ENCODE measurements at regions not wholly inside any gene's neighbourhood (a gene's known extent, or its start where the extent isn't known, plus 50 kb on each side); places are given as distances from the start of the nearest gene placed in this dataset.
A peak's percentile ranks its signal among the peaks of the same experiment; 100 is the strongest.

DNA sequence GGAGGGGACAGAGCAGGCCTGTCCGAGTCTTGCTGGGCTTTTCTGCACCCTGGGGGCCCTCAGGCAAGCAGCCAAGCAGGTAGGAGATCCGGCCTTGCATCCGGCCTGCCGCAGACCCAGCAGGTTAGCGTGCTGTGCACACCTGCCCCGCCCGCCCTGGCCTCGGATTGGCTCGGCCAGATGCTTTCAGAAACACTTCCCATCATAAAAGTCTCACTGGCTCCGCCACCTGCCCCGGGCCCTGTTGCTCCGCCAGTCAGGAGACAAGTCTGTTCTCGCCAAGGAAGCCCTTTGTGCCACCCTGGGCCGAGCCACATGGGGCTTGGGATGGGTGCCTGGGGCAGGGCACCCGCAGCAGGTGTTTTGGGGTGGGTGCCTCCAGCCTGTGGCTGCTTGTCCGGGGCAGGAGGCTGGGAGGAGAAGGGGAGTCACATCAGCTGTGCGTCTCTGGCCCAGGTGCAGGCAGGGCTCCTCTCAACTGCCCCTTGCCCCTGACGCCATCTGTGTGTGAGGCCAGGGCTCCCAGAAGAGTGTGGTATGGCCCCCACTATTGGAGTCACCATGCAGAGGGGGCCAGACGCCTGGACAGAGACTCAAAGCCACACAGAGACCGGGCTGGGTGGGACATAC lies 228.2 kb upstream of the GSE1 start:
- Histone ChIP-seq H2BK120ac (ENCODE audit: low read depth, low read length, poor library complexity, severe bottlenecking) (no peak overlapping the region), H3T11ph (ENCODE audit: low read length) (no peak overlapping the region), H3K27me3 (ENCODE audit: insufficient read depth, low read length) (no peaks in the 10 kb centered on the region), H2AFZ (ENCODE audit: low read length) (no peak overlapping the region), H4K20me1 (ENCODE audit: control insufficient read depth, insufficient read depth, insufficient read length) (peaks cover 3% of the 10 kb centered on the region), H3K4ac (ENCODE audit: low read depth, low read length) (no peak overlapping the region), H3K56ac (ENCODE audit: insufficient read length, low read depth, low read length) (no peak overlapping the region), H4K91ac (ENCODE audit: insufficient read length, low read depth, low read length) (no peak overlapping the region), H4K5ac (ENCODE audit: insufficient read length, low read depth, low read length) (no peak overlapping the region), H3K23me2 (ENCODE audit: insufficient read length, low read depth, low read length, poor library complexity, severe bottlenecking) (no peaks in the 10 kb centered on the region), H3K14ac (ENCODE audit: insufficient read depth, low read length) (no peak overlapping the region; the same call in 1 of the 2 replicates), H3K9me3 (ENCODE audit: control insufficient read depth, low read depth, low read length) (no peaks in the 10 kb centered on the region), H3K9ac (ENCODE audit: extremely low read depth, insufficient read length, low read length) (no peak overlapping the region), H3K79me2 (ENCODE audit: insufficient read depth, low read length) (no peaks in the 10 kb centered on the region), H3K27ac (ENCODE audit: insufficient read length, low read depth, low read length) (no peak overlapping the region), H4K8ac (replicated peaks; ENCODE audit: insufficient read length, low read depth, low read length) (no peak overlapping the region), H3K4me1 (ENCODE audit: insufficient read depth, low read length) (no peaks in the 10 kb centered on the region; the same call in 1 of the 2 replicates), H3K18ac (ENCODE audit: insufficient read length, low read depth, low read length) (no peak overlapping the region), H2BK5ac (ENCODE audit: insufficient read length, low read length) (no peak overlapping the region), H2BK12ac (ENCODE audit: insufficient read length, low read depth, low read length) (no peak overlapping the region), H3K23ac (ENCODE audit: insufficient read length, low read depth, low read length) (no peak overlapping the region), H2BK20ac (ENCODE audit: low read depth, low read length, poor library complexity, severe bottlenecking) (no peak overlapping the region), H2AK5ac (ENCODE audit: insufficient read length, low read length) (no peak overlapping the region), H3K4me2 (ENCODE audit: insufficient read depth, insufficient read length, low read length) (no peak overlapping the region), H3K79me1 (ENCODE audit: insufficient read depth, low read depth, low read length, poor library complexity, severe bottlenecking) (no peaks in the 10 kb centered on the region), H2BK15ac (ENCODE audit: low read depth, low read length) (no peak overlapping the region)
- DNase-seq = no peak
- WGBS (ENCODE audit: extremely low coverage, insufficient read length, low lambda C conversion rate) = no CpG with 5 or more reads among the region's 20 CpGs
- H3K36me3 Mint-ChIP-seq (ENCODE audit: insufficient read depth in 1 of 3, low read depth in 3 of 3) = no peaks in the 10 kb centered on the region
- TF ChIP-seq, protein P1, sequence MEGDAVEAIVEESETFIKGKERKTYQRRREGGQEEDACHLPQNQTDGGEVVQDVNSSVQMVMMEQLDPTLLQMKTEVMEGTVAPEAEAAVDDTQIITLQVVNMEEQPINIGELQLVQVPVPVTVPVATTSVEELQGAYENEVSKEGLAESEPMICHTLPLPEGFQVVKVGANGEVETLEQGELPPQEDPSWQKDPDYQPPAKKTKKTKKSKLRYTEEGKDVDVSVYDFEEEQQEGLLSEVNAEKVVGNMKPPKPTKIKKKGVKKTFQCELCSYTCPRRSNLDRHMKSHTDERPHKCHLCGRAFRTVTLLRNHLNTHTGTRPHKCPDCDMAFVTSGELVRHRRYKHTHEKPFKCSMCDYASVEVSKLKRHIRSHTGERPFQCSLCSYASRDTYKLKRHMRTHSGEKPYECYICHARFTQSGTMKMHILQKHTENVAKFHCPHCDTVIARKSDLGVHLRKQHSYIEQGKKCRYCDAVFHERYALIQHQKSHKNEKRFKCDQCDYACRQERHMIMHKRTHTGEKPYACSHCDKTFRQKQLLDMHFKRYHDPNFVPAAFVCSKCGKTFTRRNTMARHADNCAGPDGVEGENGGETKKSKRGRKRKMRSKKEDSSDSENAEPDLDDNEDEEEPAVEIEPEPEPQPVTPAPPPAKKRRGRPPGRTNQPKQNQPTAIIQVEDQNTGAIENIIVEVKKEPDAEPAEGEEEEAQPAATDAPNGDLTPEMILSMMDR (conservative IDR thresholded peaks at IDR 0.05) = no peak
- H3K4me1 Mint-ChIP-seq = peaks cover 6 to 17% of the 10 kb centered on the region in 2 experiments
- no peak overlapping the region for H3K4me3 Mint-ChIP-seq
- peak overlapping the region in 2 of 3 experiments; percentile 64 to 86; a peak in 2 of 7 replicates for H3K27ac Mint-ChIP-seq
- peaks cover 1% of the 10 kb centered on the region; the same call in 1 of the 2 replicates for H3K27me3 Mint-ChIP-seq (ENCODE audit: low read depth)
- H3K9me3 Mint-ChIP-seq = peaks cover 0 to 2% of the 10 kb centered on the region in 2 experiments; a peak in 1 of 5 replicates

All from H9 (cell line).